Neural cell (in vitro differentiated cells): ENCODE measurements at regions not wholly inside any gene's neighbourhood (a gene's known extent, or its start where the extent isn't known, plus 50 kb on each side); places are given as distances from the start of the nearest gene placed in this dataset.

Experiments used
- EP300 ChIP-seq: fragments of 450-650 bp; conservative IDR thresholded peaks from 2 replicates; pipeline ENCODE4 v1.6.1; 2014; ENCODE audit warnings: antibody characterized with exemption, mild to moderate bottlenecking, moderate library complexity; ENCODE audit not compliant: poor library complexity, severe bottlenecking
- TAF1 ChIP-seq: IDR thresholded peaks from 2 replicates; pipeline ENCODE4 v1.6.1; 2012; ENCODE audit warnings: low read depth
- TF ChIP-seq, protein P1 (sequence below): fragments of 450-650 bp; IDR thresholded peaks from 2 replicates; pipeline ENCODE4 v1.5.1; 2014; ENCODE audit warnings: antibody characterized with exemption, mild to moderate bottlenecking, moderate library complexity; ENCODE audit not compliant: poor library complexity, severe bottlenecking
- TF ChIP-seq, protein P2 (sequence below): IDR thresholded peaks from 2 replicates; pipeline ENCODE4 v1.6.1; 2012; ENCODE audit warnings: borderline replicate concordance

DNA sequence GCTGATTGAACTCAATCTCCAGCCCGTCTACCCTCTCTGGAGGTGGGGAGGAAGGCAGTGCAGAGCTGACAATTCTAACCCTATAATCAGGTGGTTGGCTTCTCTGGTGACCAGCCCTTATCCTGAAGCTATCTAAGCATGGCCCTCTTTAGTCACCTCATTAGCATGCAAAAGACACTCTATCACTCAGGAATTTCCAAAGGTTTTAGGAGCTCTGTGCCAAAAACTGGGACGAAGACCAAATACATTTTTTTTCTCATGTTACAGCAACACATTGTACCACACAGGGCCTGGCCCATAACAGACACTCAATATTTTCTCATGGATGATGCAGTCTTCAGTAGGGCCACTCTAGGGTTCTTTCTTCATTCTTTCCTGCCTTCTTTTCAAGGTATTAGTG, 118.8 kb upstream of the VLDLR start:
- TF ChIP-seq, protein P1, sequence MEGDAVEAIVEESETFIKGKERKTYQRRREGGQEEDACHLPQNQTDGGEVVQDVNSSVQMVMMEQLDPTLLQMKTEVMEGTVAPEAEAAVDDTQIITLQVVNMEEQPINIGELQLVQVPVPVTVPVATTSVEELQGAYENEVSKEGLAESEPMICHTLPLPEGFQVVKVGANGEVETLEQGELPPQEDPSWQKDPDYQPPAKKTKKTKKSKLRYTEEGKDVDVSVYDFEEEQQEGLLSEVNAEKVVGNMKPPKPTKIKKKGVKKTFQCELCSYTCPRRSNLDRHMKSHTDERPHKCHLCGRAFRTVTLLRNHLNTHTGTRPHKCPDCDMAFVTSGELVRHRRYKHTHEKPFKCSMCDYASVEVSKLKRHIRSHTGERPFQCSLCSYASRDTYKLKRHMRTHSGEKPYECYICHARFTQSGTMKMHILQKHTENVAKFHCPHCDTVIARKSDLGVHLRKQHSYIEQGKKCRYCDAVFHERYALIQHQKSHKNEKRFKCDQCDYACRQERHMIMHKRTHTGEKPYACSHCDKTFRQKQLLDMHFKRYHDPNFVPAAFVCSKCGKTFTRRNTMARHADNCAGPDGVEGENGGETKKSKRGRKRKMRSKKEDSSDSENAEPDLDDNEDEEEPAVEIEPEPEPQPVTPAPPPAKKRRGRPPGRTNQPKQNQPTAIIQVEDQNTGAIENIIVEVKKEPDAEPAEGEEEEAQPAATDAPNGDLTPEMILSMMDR, result no peak
- TF ChIP-seq, protein P2, sequence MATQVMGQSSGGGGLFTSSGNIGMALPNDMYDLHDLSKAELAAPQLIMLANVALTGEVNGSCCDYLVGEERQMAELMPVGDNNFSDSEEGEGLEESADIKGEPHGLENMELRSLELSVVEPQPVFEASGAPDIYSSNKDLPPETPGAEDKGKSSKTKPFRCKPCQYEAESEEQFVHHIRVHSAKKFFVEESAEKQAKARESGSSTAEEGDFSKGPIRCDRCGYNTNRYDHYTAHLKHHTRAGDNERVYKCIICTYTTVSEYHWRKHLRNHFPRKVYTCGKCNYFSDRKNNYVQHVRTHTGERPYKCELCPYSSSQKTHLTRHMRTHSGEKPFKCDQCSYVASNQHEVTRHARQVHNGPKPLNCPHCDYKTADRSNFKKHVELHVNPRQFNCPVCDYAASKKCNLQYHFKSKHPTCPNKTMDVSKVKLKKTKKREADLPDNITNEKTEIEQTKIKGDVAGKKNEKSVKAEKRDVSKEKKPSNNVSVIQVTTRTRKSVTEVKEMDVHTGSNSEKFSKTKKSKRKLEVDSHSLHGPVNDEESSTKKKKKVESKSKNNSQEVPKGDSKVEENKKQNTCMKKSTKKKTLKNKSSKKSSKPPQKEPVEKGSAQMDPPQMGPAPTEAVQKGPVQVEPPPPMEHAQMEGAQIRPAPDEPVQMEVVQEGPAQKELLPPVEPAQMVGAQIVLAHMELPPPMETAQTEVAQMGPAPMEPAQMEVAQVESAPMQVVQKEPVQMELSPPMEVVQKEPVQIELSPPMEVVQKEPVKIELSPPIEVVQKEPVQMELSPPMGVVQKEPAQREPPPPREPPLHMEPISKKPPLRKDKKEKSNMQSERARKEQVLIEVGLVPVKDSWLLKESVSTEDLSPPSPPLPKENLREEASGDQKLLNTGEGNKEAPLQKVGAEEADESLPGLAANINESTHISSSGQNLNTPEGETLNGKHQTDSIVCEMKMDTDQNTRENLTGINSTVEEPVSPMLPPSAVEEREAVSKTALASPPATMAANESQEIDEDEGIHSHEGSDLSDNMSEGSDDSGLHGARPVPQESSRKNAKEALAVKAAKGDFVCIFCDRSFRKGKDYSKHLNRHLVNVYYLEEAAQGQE, result no peak
- no peak for TF ChIP-seq TAF1
- TF ChIP-seq EP300, result no peak
